CD4-positive, alpha-beta T cell treated with Interleukin-6 for 4 hours (primary cell): ENCODE measurements at regions not wholly inside any gene's neighbourhood (a gene's known extent, or its start where the extent isn't known, plus 50 kb on each side); places are given as distances from the start of the nearest gene placed in this dataset.

ENCODE experiments used
- DNase-seq: peaks from one replicate; pipeline ENCODE4 v3.0.0-alpha.2; 2020; ENCODE audit warnings: mixed read lengths

- DNase-seq, result no peak
Measured at GRCh38 chr11:15779518-15779917, 576.8 kb downstream of the SOX6 start.

GRCh38 chr11:15780382-15780781 lies 576.0 kb downstream of the SOX6 start:
- DNase-seq, result no peak

- DNase-seq, result no peak
Measured at GRCh38 chr11:15780837-15781236, 575.5 kb downstream of the SOX6 start.

GRCh38 chr11:15783619-15784018 lies 572.7 kb downstream of the SOX6 start:
- DNase-seq, result no peak

GRCh38 chr11:15793043-15793996 lies 563.0 kb downstream of the SOX6 start:
- no peak for DNase-seq

GRCh38 chr11:15794361-15795150 lies 561.8 kb downstream of the SOX6 start:
- DNase-seq, result no peak

GRCh38 chr11:15795378-15795777 lies 561.0 kb downstream of the SOX6 start:
- no peak for DNase-seq

- no peak for DNase-seq
Measured at GRCh38 chr11:15800111-15800800, 556.1 kb downstream of the SOX6 start.

- DNase-seq, result no peak
Measured at GRCh38 chr11:15801126-15801525, 555.2 kb downstream of the SOX6 start.

GRCh38 chr11:15801616-15802015 lies 554.7 kb downstream of the SOX6 start:
- no peak for DNase-seq

GRCh38 chr11:15805726-15806125 lies 550.6 kb downstream of the SOX6 start:
- no peak for DNase-seq

GRCh38 chr11:15806217-15806616 lies 550.1 kb downstream of the SOX6 start:
- no peak for DNase-seq

- DNase-seq, result no peak
Measured at GRCh38 chr11:15807827-15808226, 548.5 kb downstream of the SOX6 start.

GRCh38 chr11:15810082-15810481 lies 546.3 kb downstream of the SOX6 start:
- no peak for DNase-seq

- DNase-seq, result no peak
Measured at GRCh38 chr11:15810525-15810924, 545.8 kb downstream of the SOX6 start.

GRCh38 chr11:15815246-15816195 lies 540.8 kb downstream of the SOX6 start:
- DNase-seq, result no peak

GRCh38 chr11:15816260-15816871 lies 540.0 kb downstream of the SOX6 start:
- no peak for DNase-seq

- DNase-seq, result no peak
Measured at GRCh38 chr11:15817001-15817400, 539.3 kb downstream of the SOX6 start.

- DNase-seq, result no peak
Measured at GRCh38 chr11:15818132-15818842, 538.1 kb downstream of the SOX6 start.

GRCh38 chr11:15819679-15820286 lies 536.6 kb downstream of the SOX6 start:
- peak; percentile 4 for DNase-seq
